HG02973 (cell line): ENCODE measurements at regions not wholly inside any gene's neighbourhood (a gene's known extent, or its start where the extent isn't known, plus 50 kb on each side); places are given as distances from the start of the nearest gene placed in this dataset.

Experiments used
- ATAC-seq: cut with Tn5 transposase; IDR thresholded peaks from one replicate; pipeline ENCODE4 v1.9.1; 2021; ENCODE audit warnings: moderate library complexity; ENCODE audit not compliant: unreplicated experiment

DNA sequence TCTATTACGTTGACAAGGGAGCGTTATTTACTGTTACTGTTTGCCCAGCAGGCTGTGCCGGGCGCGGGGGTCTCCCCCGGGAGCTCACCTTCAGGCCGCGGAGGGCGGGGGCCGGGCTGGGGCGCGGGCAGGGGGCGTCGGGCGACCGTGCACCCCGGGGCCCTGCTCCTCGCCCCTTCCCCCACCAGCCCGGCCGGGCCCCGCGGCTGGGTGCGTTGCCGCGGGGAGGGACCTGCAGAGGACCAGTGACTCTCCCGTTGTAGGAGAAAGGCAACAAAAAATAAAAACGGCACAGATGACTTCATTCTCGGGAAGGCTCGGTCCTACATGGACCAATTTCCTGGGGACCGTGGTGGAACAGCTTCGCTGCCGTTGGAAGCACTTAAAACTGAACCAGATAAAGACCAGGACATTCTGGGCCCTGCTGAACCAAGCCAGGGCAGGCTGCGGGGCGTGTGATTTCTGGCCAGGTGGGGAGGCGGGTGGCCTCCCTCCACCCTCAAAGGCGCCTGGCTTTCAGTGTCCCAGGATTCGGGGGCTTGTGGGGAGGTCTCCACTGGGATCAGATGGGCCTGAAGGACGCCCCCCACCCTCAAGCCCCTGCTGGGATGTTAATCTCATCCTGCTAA is 57.4 kb downstream of the IGLL1 start:
- ATAC-seq, result no peak

DNA sequence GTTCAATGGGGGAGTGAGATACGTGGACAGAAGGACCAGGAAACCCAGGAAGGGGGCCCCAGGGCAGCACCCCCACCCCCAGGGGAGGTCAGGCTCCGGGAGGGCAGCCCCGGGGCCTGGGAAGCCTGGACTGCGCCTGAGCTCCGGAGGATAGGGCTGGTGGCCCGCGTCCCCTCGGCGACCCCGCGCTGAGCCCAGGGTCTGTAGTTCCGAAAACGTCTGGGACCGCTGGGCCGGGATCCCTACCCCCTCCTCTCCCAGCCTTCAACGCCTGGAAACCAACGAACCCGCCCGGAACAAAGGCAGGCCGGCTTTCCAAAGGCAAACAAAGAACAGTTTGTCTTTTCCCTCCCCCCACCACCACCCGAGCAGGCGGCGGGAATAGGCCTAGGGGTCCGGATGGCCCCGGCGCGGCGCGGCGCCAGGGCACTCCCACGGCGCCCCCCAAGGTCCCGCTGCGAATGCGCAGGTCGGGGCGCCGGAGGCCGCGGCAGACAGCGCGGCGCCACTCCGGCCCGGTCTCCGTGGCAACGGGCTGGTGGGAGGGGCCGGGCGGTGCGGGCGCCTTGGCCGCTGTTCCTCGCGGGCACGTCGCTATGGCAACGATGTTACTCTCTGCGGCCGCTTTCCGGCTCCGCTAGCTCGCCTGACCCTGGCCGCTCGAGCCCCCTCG is 58.5 kb downstream of the IGLL1 start:
- ATAC-seq, result no peak

DNA sequence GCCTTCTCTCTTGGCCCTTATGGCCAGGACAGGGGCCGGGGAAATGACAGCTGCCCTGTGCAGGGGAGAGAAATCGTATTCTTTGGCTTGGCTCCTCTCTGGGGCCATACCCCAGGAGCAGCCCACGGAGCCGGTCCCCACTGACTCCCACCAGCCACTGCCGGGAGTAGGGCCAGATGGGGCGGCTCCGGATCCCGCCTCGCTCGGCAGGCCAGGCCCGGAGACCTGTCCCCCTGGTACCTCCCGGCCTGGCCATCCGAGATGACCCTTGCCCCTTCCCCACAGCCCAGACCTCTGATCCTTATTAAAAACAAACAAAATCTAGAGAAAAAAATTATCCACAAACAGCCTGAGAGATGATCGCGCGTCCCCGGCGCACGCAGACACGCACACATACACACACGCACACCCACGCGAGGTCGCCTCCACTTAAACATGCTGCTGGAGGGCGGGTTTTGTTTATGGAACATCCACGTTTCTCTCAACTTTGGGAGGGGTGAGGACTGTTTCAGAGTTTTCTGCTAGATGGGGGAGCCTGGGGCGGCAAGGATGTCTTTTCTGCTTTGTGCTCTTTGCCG is 59.1 kb downstream of the IGLL1 start:
- no peak for ATAC-seq

DNA sequence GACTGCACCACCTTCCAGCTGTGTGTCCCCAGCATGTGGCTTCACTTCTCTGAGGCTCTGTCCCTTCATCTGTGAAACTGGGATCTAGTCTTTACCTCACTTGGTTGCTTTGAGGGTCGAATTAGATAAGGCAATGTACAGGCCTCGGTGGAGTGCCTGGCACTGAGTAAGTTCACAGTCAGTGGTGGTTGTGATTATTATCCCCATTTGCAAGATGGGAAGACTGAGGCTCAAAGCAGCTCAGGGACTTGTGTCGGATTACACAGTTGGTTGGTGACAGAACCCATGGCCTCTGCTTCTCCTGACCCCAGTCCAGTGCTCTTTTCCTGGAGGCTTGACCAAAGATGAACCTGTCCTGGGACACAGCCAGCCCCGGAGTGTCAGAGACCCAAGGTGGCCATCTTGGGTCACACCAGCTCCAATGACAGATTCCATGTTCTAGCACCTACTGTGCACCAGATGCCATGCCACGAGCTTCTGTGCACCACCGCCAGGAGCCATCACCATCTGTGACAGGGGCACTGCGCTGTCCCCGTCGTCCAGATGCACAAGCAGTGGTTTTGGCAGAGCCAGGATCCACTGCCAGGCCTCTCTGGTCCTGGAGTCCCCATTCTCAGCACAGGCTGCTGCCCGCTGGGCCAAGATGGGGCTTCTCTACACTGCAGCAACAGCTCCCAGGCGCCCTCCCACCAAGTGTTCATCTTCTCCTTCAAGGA is 60.5 kb downstream of the IGLL1 start:
- no peak for ATAC-seq

DNA sequence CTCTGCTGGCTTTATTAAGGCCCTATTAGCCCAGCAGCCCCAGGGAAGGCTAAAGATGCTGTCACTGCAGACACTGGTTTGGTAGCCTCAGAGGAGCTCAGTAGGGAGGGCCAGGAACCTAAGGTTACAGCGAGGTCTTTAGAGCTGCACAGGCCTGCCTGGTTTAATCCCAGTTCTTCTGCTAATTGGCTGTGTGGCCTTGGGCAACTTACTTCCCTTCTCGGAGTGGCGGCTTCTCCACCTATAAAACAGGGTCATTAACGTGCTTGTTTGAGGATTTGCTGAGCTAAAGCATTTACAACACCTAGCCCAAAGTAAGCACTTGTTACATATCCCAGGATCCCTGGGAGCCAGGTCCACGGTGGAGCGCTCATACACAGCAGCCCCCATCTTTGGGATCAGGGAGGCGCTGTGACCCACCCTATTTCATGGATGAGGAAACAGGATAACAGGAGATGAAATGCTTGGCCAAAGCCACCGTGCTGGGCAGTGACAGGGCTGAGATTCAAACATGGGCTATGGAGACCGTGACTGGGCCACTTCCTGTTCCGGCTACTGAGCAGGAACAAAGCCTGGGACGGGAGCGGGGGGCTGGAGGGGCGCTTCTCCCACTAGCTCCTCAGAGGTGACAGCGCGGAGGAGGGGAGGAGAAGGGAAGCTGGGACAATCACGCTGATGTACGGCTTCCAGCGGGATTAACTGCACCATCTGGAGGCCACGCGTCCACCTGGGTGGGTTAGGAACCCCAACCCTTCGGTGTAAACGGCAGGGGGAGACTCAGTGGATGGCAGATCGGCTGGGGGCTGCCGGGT is 61.5 kb downstream of the IGLL1 start:
- ATAC-seq, result no peak

DNA sequence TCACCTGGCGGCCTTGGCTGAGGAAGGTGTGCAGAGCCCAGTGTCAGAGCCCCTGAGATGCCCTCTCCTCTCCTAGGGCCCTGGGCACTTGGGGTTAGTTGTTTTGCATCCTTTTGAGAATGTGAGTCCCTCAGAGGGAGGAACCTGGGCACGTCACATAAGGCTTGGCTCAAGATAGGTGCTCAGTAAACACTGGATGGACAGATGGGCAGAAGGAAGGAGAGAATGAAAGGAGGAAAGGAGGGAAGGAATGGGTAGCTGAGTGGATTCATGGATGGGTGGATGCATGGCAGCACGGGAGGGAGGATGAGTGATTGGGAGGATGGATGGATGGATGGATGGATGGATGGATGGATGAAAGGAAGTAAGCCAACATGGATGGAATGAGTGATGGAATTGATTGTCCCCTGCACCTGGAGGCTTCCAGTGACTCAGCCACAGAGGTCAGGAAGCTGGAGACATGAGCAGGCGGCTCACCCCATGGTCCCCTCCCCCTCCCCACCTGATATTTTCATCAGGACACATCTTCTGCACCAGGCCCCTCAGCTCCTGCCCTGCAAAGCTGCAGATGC is 62.2 kb downstream of the IGLL1 start:
- no peak for ATAC-seq

DNA sequence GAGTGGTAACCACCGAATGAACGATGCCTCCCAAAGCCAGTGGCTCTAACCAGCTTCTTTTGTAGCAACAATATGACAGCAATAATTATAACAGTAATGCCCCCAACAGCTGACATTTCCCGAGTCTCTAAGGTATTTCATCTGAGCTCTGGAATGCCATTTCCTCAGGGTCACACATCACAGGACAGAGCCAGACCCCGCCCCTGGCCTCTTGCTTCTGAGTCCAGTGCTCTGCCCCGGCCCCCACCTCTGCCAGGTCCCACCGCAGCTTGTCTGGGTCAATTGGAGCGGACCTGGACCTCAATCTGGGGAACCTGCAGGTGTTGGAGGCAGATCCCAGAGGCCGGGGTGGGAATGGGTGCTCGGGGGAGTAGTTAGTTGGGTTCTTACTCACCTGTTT is 63.8 kb downstream of the IGLL1 start:
- no peak for ATAC-seq

- no peak for ATAC-seq
Observed at GRCh38 chr22:23514322-23515038, 65.6 kb downstream of the IGLL1 start.

- ATAC-seq, result no peak
Observed at GRCh38 chr22:23513705-23514104, 66.4 kb downstream of the IGLL1 start.

GRCh38 chr22:23513133-23513532 is 67.0 kb downstream of the IGLL1 start:
- ATAC-seq, result no peak

DNA sequence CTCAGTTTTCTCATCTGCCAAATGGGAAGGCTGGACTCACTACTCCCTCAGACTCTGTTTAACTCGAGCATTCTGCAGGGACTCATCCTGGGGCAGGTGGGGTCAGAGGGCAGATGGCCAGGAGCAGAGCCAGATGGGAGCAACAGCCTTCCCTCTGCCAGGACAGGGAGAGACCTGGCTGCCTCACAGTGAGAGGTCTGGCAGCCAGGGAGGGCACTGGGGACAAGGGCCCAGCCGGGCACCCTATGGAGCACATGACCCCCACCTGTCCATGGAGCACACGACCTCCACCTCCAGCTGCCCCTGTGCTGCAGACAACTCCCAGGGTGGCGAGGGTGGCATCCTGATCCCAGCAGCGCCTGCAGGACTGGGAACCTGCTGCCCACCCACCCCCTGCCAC is 67.4 kb downstream of the IGLL1 start:
- ATAC-seq, result no peak

GRCh38 chr22:23512348-23512705 is 67.8 kb downstream of the IGLL1 start:
- no peak for ATAC-seq

- ATAC-seq, result no peak
Observed at GRCh38 chr22:23511627-23512347, 68.3 kb downstream of the IGLL1 start.

DNA sequence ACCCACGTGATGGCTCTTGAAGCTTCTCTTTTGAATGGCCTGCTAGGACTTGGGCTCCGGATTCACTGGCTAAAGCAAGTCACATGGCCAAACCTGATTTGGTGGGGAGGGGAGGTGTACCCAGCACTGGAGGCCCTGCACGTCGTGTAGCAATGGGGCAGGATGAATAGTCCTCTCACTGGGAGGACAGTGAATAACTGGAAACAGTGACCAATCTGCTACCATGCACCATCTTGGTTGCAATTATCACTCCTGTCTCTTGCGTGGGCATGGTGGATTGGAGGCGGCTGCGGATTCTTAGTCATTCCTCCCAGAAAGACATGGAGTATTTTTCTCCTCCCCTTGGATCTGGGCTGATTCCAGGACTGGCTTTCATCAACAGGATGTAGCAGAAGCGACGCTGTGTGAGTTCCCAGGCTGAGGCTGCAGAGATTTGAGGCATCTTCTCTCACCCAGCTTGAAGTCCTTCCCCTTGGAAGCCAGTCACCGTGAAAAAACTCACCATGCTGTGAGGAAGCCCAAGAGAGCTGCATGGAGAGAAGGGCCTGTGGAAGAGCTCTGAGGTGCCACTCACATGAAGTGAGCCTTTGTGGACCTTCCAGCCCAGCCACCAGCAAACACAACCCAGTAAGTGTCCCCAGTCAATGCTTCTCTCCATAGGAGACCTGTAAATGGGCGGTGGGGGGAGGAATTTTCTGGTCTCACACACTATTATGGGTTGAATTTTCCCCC is 70.4 kb downstream of the IGLL1 start:
- no peak for ATAC-seq

GRCh38 chr22:23504516-23504915 is 75.6 kb downstream of the IGLL1 start:
- no peak for ATAC-seq

GRCh38 chr22:23503736-23504440 is 76.2 kb downstream of the IGLL1 start:
- no peak for ATAC-seq

DNA sequence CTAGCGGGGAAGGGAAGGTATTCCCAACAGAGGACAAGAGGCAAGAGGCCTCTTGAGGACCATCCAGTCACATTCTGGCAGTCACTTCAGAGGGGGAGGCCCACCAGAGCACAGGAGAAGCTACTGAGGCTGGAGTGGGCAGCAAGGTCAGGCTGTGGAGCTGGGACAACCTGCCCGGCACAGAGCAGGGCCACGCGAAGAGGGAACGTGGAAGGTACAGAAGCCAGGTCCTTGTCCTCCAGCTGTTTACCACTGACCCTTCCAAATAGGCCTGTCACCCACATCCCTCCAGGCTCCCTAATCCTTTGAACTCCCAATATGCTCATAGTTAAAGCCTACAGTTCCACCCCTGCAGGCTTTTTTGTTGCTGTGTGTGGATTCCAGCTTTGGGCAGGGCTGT is 76.9 kb downstream of the IGLL1 start:
- ATAC-seq, result no peak

DNA sequence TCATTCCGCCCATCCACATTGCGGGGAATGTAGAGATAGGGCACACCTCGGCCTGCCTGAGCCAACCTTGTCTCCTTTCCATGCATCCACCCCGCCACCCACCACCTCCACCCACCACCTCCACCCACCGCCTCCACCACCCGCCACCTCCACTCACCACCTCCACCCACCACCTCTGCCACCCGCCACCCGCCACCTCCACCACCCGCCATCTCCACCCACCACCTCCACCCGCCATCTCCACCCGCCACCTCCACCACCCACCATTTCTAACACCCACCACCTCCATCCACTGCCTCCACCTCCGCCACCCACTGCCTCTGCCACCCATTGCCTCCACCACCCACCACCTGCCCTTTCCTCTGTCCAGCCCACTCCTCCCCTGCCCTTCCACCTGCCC is 78.4 kb downstream of the IGLL1 start:
- no peak for ATAC-seq
